Natural killer cell (primary cell): ENCODE measurements at regions not wholly inside any gene's neighbourhood (a gene's known extent, or its start where the extent isn't known, plus 50 kb on each side); places are given as distances from the start of the nearest gene placed in this dataset.

Experiments used
- ATAC-seq, 3 donors: fragments of 150-1000 bp in 2 of 3; fragments of 200-7000 bp in 1 of 3; cut with Tn5 transposase; 1 replicate in 1 of 3; 2 replicates in 2 of 3; pipeline ENCODE4 v1.10.0; 2021; ENCODE audit warnings: mild to moderate bottlenecking in 2 of 3, moderate library complexity in 2 of 3
- DNase-seq, 2 donors: peaks; one replicate each; pipeline versions ENCODE4 v3.0.0 to v3.0.0-alpha.2; 2013 to 2021; ENCODE audit warnings: mixed read lengths in 1 of 2
- H3K27ac ChIP-seq: one replicate; pipeline ENCODE4 v1.5.1; 2013; ENCODE audit warnings: mild to moderate bottlenecking, low read length
- H3K27me3 ChIP-seq: one replicate; pipeline ENCODE4 v1.6.1; 2013; ENCODE audit warnings: low read length; ENCODE audit not compliant: control insufficient read depth, insufficient read depth
- H3K36me3 ChIP-seq: one replicate; pipeline ENCODE4 v1.6.1; 2013; ENCODE audit warnings: low read length; ENCODE audit not compliant: control insufficient read depth, insufficient read depth
- H3K4me1 ChIP-seq: one replicate; pipeline ENCODE4 v1.6.1; 2013; ENCODE audit warnings: low read length; ENCODE audit not compliant: control insufficient read depth, insufficient read depth
- H3K4me3 ChIP-seq: one replicate; pipeline ENCODE4 v1.5.1; 2013; ENCODE audit warnings: low read length
- H3K9me3 ChIP-seq: one replicate; pipeline ENCODE4 v1.6.1; 2013; ENCODE audit warnings: low read length; ENCODE audit not compliant: control insufficient read depth, insufficient read depth
- H3K27ac Mint-ChIP-seq, 2 donors: one replicate each; pipeline ENCODE4 v1.8.0; 2022; ENCODE audit warnings: mild to moderate bottlenecking in 2 of 2, mixed read lengths in 2 of 2, moderate library complexity in 1 of 2
- H3K27me3 Mint-ChIP-seq, 2 donors: one replicate each; pipeline ENCODE4 v1.8.0; 2022; ENCODE audit warnings: low read depth in 2 of 2, mixed read lengths in 2 of 2
- H3K36me3 Mint-ChIP-seq: one replicate; pipeline ENCODE4 v1.8.0; 2022; ENCODE audit warnings: mixed read lengths
- H3K4me1 Mint-ChIP-seq, 2 donors: one replicate each; pipeline ENCODE4 v1.8.0; 2022; ENCODE audit warnings: mixed read lengths in 2 of 2
- H3K4me3 Mint-ChIP-seq: one replicate; pipeline ENCODE4 v1.8.0; 2022; ENCODE audit warnings: mild to moderate bottlenecking, moderate library complexity, mixed read lengths
- H3K9me3 Mint-ChIP-seq, 2 donors: one replicate each; pipeline ENCODE4 v1.8.0; 2022; ENCODE audit warnings: mixed read lengths in 2 of 2
- CTCF ChIP-seq: fragments of 200-600 bp; IDR thresholded peaks from one replicate; pipeline ENCODE4 v1.8.0; 2022; ENCODE audit warnings: antibody characterized with exemption
- WGBS: methylation state at CpG from one replicate; pipeline ENCODE4 v1.1.7; 2013; ENCODE audit warnings: missing lambda C conversion rate; ENCODE audit not compliant: insufficient coverage; 5-methylcytosine and 5-hydroxymethylcytosine counted together
- intact Hi-C: fragments of 100-400 bp; cut with micrococcal nuclease; formaldehyde crosslinking; loops from one replicate; pipeline ENCODE4 v1.14.2; 2022

- peaks cover 34 to 57% of the 10 kb centered on the region in 2 donors for H3K27me3 Mint-ChIP-seq
- Histone ChIP-seq H3K4me3 (no peak overlapping the region), H3K27me3 (peaks cover 3% of the 10 kb centered on the region), H3K27ac (no peak overlapping the region), H3K4me1 (no peaks in the 10 kb centered on the region), H3K9me3 (peaks cover 10% of the 10 kb centered on the region), H3K36me3 (no peaks in the 10 kb centered on the region)
- ATAC-seq (no peak), DNase-seq (no peak)
- no peak overlapping the region for H3K4me3 Mint-ChIP-seq
- TF ChIP-seq CTCF, result no peak
- H3K36me3 Mint-ChIP-seq, result peaks cover 20% of the 10 kb centered on the region
- intact Hi-C loops, result no loop called here
- H3K27ac Mint-ChIP-seq, result no peak overlapping the region
- no peaks in the 10 kb centered on the region for H3K4me1 Mint-ChIP-seq
- peaks cover 13 to 21% of the 10 kb centered on the region in 2 donors for H3K9me3 Mint-ChIP-seq
These were observed 175.8 kb downstream of the RPAP3 start for GRCh38 chr12:47530050-47530449.

GRCh38 chr12:47527816-47528215, 178.0 kb downstream of the RPAP3 start:
- peaks cover 11 to 21% of the 10 kb centered on the region in 2 donors for H3K9me3 Mint-ChIP-seq
- peaks cover 3% of the 10 kb centered on the region for H3K27me3 ChIP-seq
- no peak overlapping the region for H3K27ac ChIP-seq
- TF ChIP-seq CTCF, result no peak
- WGBS, result 83% methylated on average over 1 of the region's 1 CpG
- H3K4me1 ChIP-seq, result no peaks in the 10 kb centered on the region
- no peaks in the 10 kb centered on the region for H3K4me1 Mint-ChIP-seq
- intact Hi-C loops, result no loop called here
- no peak overlapping the region for H3K4me3 Mint-ChIP-seq
- no peak overlapping the region for H3K27ac Mint-ChIP-seq
- H3K4me3 ChIP-seq, result no peak overlapping the region
- H3K9me3 ChIP-seq, result peaks cover 10% of the 10 kb centered on the region
- H3K27me3 Mint-ChIP-seq, result peaks cover 36 to 59% of the 10 kb centered on the region in 2 donors
- H3K36me3 Mint-ChIP-seq, result peaks cover 20% of the 10 kb centered on the region
- H3K36me3 ChIP-seq, result no peaks in the 10 kb centered on the region
- ATAC-seq (no peak), DNase-seq (no peak)

- intact Hi-C loops, result no loop called here
- no peak overlapping the region for H3K4me3 Mint-ChIP-seq
These were observed 185.8 kb downstream of the RPAP3 start for GRCh38 chr12:47520029-47520428.

More at GRCh38 chr12:47520029-47520428, 185.8 kb downstream of the RPAP3 start:
- H3K27me3 Mint-ChIP-seq, result peaks cover 15 to 34% of the 10 kb centered on the region in 2 donors
- no peaks in the 10 kb centered on the region for H3K36me3 Mint-ChIP-seq
- no peaks in the 10 kb centered on the region for H3K9me3 ChIP-seq
- H3K27ac Mint-ChIP-seq, result no peak overlapping the region
- H3K4me1 Mint-ChIP-seq, result no peaks in the 10 kb centered on the region
- H3K36me3 ChIP-seq, result no peaks in the 10 kb centered on the region
- H3K27me3 ChIP-seq, result no peaks in the 10 kb centered on the region
- no peak for TF ChIP-seq CTCF
- no peak overlapping the region for H3K4me3 ChIP-seq
- no peak for ATAC-seq
- no peak for DNase-seq
- no peak overlapping the region for H3K27ac ChIP-seq
- no peaks in the 10 kb centered on the region for H3K4me1 ChIP-seq
- peaks cover 0 to 2% of the 10 kb centered on the region in 2 donors for H3K9me3 Mint-ChIP-seq
